ENCODE measurements at regions not wholly inside any gene's neighbourhood (a gene's known extent, or its start where the extent isn't known, plus 50 kb on each side); places are given as distances from the start of the nearest gene placed in this dataset.

DNA sequence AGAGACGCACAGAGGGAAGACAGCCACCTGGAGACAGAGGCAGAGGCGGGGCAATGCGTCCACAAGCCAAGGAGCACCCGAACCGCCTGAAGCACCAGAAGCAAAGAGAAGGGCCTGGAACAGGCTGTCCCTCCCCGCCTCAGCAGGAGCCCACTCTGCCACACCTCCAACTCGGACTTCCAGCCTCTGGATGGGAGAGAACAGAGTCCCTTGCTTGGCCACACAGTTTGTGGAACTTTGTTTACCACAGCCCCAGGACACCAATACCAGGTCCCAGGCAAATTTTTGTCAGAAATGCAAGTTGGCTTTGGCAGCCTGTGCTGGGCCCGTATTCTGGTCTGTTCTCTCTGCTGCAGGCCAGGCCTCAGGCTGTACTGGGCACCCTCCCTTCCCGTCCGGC lies 87.5 kb upstream of the RPS6KA2 start:
- H3K27ac Mint-ChIP-seq, result no peak overlapping the region
- CTCF ChIA-PET, result no interaction called here
- intact Hi-C loops (cut with micrococcal nuclease), result no loop called here

DNA sequence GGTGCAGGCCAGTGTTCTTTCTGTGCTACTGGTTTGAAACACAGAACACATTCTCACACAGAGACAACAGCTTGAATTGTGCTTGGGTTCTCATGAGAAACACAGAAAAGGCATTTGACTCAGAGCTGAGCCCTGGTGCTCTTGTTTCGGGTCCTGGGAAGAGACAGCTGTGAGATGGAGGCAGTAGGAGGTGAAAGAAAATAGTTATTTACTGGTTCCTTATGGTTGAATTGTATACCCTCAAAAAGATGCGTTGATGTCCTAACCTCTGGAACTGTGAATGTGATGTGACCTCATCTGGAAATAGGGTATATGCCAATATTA lies 87.1 kb upstream of the RPS6KA2 start:
- H3K27me3 Mint-ChIP-seq, result peaks cover 0 to 8% (median 0%) of the 10 kb centered on the region in 5 donors
- H3K4me1 Mint-ChIP-seq, result no peaks in the 10 kb centered on the region
- POLR2A ChIA-PET, result no interaction called here
- intact Hi-C loops (cut with micrococcal nuclease), result no loop called here
- ATAC-seq, result no peak
- CTCF ChIA-PET, result no interaction called here
- Histone ChIP-seq H3K27ac (ENCODE audit: low read depth, low read length) (no peak overlapping the region), H3K9me3 (ENCODE audit: control insufficient read depth in 2 of 3, low read length in 3 of 3) (peaks cover 0 to 6% (median 0%) of the 10 kb centered on the region in 3 experiments), H3K4me3 (ENCODE audit: low read length) (no peak overlapping the region), H3K4me1 (ENCODE audit: control insufficient read depth in 2 of 2, insufficient read depth in 2 of 2, low read length in 2 of 2) (no peaks in the 10 kb centered on the region), H3K27me3 (ENCODE audit: control insufficient read depth in 2 of 2, insufficient read depth in 2 of 2, low read length in 2 of 2) (no peaks in the 10 kb centered on the region), H3K36me3 (ENCODE audit: control insufficient read depth in 2 of 3, insufficient read depth in 3 of 3, low read length in 3 of 3) (no peaks in the 10 kb centered on the region)
- peaks cover 0 to 8% (median 3%) of the 10 kb centered on the region in 5 donors for H3K36me3 Mint-ChIP-seq
- H3K27ac Mint-ChIP-seq, result no peak overlapping the region
- no peak for DNase-seq
- no peak overlapping the region for H3K4me3 Mint-ChIP-seq
- H3K9me3 Mint-ChIP-seq, result peaks cover 0 to 24% (median 14%) of the 10 kb centered on the region in 11 donors

More for the DNA sequence above, 87.5 kb upstream of the RPS6KA2 start:
- H3K4me1 ChIP-seq (ENCODE audit: control insufficient read depth in 2 of 2, insufficient read depth in 2 of 2, low read length in 2 of 2), result no peaks in the 10 kb centered on the region
- POLR2A ChIA-PET, result no interaction called here
- Mint-ChIP-seq H3K4me1 (no peaks in the 10 kb centered on the region), H3K27me3 (peaks cover 0 to 8% (median 0%) of the 10 kb centered on the region in 5 donors), H3K4me3 (no peak overlapping the region), H3K36me3 (peaks cover 0 to 8% (median 3%) of the 10 kb centered on the region in 5 donors), H3K9me3 (peaks cover 0 to 24% (median 14%) of the 10 kb centered on the region in 11 donors)
- no peaks in the 10 kb centered on the region for H3K27me3 ChIP-seq (ENCODE audit: control insufficient read depth in 2 of 2, insufficient read depth in 2 of 2, low read length in 2 of 2)
- H3K4me3 ChIP-seq (ENCODE audit: low read length), result no peak overlapping the region
- no peak for DNase-seq
- no peaks in the 10 kb centered on the region for H3K36me3 ChIP-seq (ENCODE audit: control insufficient read depth in 2 of 3, insufficient read depth in 3 of 3, low read length in 3 of 3)
- H3K9me3 ChIP-seq (ENCODE audit: control insufficient read depth in 2 of 3, low read length in 3 of 3), result peaks cover 0 to 6% (median 0%) of the 10 kb centered on the region in 3 experiments
- H3K27ac ChIP-seq (ENCODE audit: low read depth, low read length), result no peak overlapping the region
- no peak for ATAC-seq

DNA sequence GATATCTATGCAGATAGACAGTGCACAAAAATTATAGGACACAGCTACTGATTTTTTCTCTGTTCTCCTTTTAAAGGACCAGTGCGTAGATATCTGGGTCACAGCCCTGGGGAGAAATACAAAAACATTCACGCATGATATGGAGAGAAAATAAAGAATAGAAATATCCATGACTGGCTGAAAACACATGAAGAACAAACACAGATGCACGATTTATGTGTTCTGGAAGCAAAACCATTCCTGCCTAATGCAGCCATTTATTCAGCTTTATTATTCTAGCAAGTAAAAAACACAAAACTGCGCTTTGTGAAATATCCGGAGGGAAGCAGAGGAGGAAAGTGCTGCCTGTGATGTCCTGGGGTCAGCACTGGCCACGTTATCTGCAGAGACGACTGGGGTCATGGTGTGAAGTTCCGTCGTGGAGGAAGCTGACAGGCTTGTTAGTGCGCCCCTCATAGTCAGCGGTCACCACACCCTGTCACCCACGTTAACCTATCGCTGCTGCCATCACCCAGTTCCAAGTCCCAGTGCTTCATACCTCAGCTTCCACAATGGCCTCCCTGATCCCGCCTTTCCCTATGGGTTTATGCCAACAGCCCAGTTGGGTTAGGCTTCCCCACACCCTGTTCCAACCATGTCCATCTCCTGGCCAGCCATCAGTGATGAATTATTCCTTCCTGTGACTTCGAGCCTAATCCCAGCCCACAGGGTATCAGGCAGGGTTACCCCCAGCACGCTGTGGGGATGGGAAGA lies 86.6 kb upstream of the RPS6KA2 start:
- H3K36me3 Mint-ChIP-seq, result peaks cover 0 to 8% (median 3%) of the 10 kb centered on the region in 5 donors
- H3K36me3 ChIP-seq (ENCODE audit: control insufficient read depth in 2 of 3, insufficient read depth in 3 of 3, low read length in 3 of 3), result no peaks in the 10 kb centered on the region
- CTCF ChIA-PET, result no interaction called here
- H3K9me3 Mint-ChIP-seq, result peaks cover 0 to 24% (median 14%) of the 10 kb centered on the region in 11 donors
- H3K27ac Mint-ChIP-seq, result no peak overlapping the region
- ATAC-seq (no peak), DNase-seq (no peak)
- H3K4me1 ChIP-seq (ENCODE audit: control insufficient read depth in 2 of 2, insufficient read depth in 2 of 2, low read length in 2 of 2), result no peaks in the 10 kb centered on the region
- H3K4me1 Mint-ChIP-seq, result no peaks in the 10 kb centered on the region
- POLR2A ChIA-PET, result interaction anchor here (0.6 kb wide), 2 partner anchors 55 to 1102 kb away, joined by 3 to 4 read pairs; no protein-coding TSS in a partner anchor
- H3K27me3 Mint-ChIP-seq, result peaks cover 0 to 8% (median 0%) of the 10 kb centered on the region in 5 donors
- no peak overlapping the region for H3K4me3 ChIP-seq (ENCODE audit: low read length)
- peaks cover 0 to 6% (median 0%) of the 10 kb centered on the region in 3 experiments for H3K9me3 ChIP-seq (ENCODE audit: control insufficient read depth in 2 of 3, low read length in 3 of 3)
- no peak overlapping the region for H3K4me3 Mint-ChIP-seq
- no peak overlapping the region for H3K27ac ChIP-seq (ENCODE audit: low read depth, low read length)
- H3K27me3 ChIP-seq (ENCODE audit: control insufficient read depth in 2 of 2, insufficient read depth in 2 of 2, low read length in 2 of 2), result no peaks in the 10 kb centered on the region
- intact Hi-C loops (cut with micrococcal nuclease), result no loop called here

DNA sequence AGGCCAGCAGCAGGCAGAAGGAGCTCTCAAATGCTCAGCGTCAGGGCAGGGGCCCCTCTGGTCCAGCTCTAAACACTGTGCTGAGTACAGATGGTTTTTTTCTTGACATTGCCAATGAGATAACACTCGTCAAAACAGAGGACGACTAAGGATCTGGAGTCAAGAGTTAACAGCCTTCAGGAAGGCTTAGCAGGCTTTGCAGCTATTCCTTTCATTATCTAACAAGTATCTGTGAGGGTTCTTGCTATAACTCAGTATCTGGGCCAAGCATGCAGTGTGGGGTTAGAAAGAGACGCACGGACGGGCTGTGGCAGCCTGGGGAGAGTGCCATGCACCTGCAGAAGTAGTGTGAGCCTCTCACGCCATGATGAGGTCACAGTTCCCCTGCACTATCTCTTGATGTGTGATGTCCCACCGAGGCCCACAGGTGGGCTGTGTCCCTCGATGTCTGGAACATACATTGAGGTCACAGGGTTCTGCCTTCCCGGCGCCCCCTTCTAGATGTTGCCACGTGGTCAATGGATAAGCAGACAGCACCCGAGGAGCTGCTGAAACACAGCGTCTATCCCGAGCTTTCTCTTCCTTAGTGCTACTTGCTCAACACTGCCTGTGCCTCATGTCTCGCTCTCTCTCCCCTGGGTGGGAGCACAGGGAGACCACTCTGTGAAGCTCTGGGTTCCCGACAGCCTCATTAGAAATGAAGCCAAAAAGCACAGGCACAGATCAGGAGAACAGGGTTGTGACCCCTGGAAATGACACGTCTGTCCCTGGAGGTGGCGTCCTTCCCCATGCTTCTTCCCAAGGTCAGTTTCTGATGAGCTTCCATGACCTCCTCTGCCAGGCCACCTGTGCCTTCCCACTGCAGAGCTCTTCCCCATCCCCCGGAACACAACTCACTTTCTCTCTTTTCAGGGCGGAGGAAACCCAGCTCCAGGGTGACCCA lies 85.5 kb upstream of the RPS6KA2 start:
- POLR2A ChIA-PET, result interaction anchor here (0.6 kb wide), 2 partner anchors 54 to 1103 kb away, joined by 3 to 4 read pairs; no protein-coding TSS in a partner anchor
- Histone ChIP-seq H3K4me1 (ENCODE audit: control insufficient read depth in 2 of 2, insufficient read depth in 2 of 2, low read length in 2 of 2) (no peaks in the 10 kb centered on the region), H3K9me3 (ENCODE audit: control insufficient read depth in 2 of 3, low read length in 3 of 3) (peaks cover 0 to 6% (median 0%) of the 10 kb centered on the region in 3 experiments), H3K27ac (ENCODE audit: low read depth, low read length) (no peak overlapping the region), H3K4me3 (ENCODE audit: low read length) (no peak overlapping the region), H3K36me3 (ENCODE audit: control insufficient read depth in 2 of 3, insufficient read depth in 3 of 3, low read length in 3 of 3) (no peaks in the 10 kb centered on the region), H3K27me3 (ENCODE audit: control insufficient read depth in 2 of 2, insufficient read depth in 2 of 2, low read length in 2 of 2) (no peaks in the 10 kb centered on the region)
- Mint-ChIP-seq H3K36me3 (peaks cover 0 to 8% (median 3%) of the 10 kb centered on the region in 5 donors), H3K4me3 (no peak overlapping the region), H3K4me1 (no peaks in the 10 kb centered on the region), H3K27ac (no peak overlapping the region), H3K27me3 (peaks cover 0 to 8% (median 0%) of the 10 kb centered on the region in 5 donors), H3K9me3 (peaks cover 0 to 24% (median 14%) of the 10 kb centered on the region in 11 donors)
- DNase-seq, result no peak
- intact Hi-C loops (cut with micrococcal nuclease), result no loop called here
- CTCF ChIA-PET, result no interaction called here
- ATAC-seq, result no peak

DNA sequence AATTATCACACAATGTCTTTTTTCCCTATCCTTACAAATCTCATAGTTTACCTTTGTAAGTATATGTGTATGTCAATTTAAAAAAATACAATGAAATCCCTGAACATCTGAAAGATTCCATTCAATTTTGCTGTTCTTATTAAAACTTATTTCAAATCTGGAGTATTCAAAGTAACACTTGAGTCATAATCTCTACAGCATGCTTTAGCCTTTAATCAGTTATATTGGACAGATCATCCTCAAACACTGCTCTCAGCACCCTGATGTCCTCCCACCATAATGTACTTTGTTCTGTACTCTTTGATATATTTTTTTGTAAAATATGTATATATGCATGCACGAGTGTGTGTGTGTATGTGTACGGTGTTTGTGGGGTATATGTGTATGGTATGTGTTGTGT lies 83.0 kb upstream of the RPS6KA2 start:
- H3K9me3 ChIP-seq (ENCODE audit: control insufficient read depth in 2 of 3, low read length in 3 of 3), result peaks cover 0 to 6% (median 0%) of the 10 kb centered on the region in 3 experiments
- Mint-ChIP-seq H3K9me3 (peaks cover 0 to 24% (median 14%) of the 10 kb centered on the region in 11 donors), H3K4me1 (peaks cover 0 to 6% (median 0%) of the 10 kb centered on the region in 7 donors), H3K27me3 (peaks cover 4 to 9% (median 5%) of the 10 kb centered on the region in 5 donors), H3K27ac (no peak overlapping the region), H3K4me3 (no peak overlapping the region), H3K36me3 (peaks cover 0 to 8% (median 3%) of the 10 kb centered on the region in 5 donors)
- CTCF ChIA-PET, result no interaction called here
- POLR2A ChIA-PET, result no interaction called here
- no peaks in the 10 kb centered on the region for H3K36me3 ChIP-seq (ENCODE audit: control insufficient read depth in 2 of 3, insufficient read depth in 3 of 3, low read length in 3 of 3)
- intact Hi-C loops (cut with micrococcal nuclease), result no loop called here
- no peaks in the 10 kb centered on the region for H3K4me1 ChIP-seq (ENCODE audit: control insufficient read depth in 2 of 2, insufficient read depth in 2 of 2, low read length in 2 of 2)
- no peak overlapping the region for H3K27ac ChIP-seq (ENCODE audit: low read depth, low read length)
- H3K27me3 ChIP-seq (ENCODE audit: control insufficient read depth in 2 of 2, insufficient read depth in 2 of 2, low read length in 2 of 2), result no peaks in the 10 kb centered on the region
- no peak overlapping the region for H3K4me3 ChIP-seq (ENCODE audit: low read length)
- DNase-seq, result no peak
- no peak for ATAC-seq

DNA sequence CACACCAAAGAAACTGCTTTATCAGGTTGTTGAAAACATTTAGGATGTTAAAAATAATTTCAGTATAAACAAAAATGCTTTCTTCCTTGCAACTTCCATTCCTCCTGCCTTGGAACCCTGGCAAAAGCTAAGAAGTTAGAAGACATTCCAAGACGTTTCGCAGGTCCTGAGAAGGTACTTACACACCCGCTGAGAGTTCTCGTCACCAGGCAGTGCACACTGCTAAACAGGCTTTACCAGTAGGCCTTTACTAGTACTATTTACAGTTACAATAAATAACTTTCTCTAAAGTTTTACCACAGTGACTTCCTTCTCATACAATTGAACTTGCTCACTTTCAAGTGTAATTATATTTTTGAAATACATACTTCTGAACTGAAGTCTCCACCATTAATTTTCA lies 81.4 kb upstream of the RPS6KA2 start:
- Histone ChIP-seq H3K36me3 (ENCODE audit: control insufficient read depth in 2 of 3, insufficient read depth in 3 of 3, low read length in 3 of 3) (no peaks in the 10 kb centered on the region), H3K27ac (ENCODE audit: low read depth, low read length) (no peak overlapping the region), H3K4me1 (ENCODE audit: control insufficient read depth in 2 of 2, insufficient read depth in 2 of 2, low read length in 2 of 2) (no peaks in the 10 kb centered on the region), H3K9me3 (ENCODE audit: control insufficient read depth in 2 of 3, low read length in 3 of 3) (peaks cover 0 to 6% (median 0%) of the 10 kb centered on the region in 3 experiments), H3K4me3 (ENCODE audit: low read length) (no peak overlapping the region), H3K27me3 (ENCODE audit: control insufficient read depth in 2 of 2, insufficient read depth in 2 of 2, low read length in 2 of 2) (no peaks in the 10 kb centered on the region)
- H3K27ac Mint-ChIP-seq, result no peak overlapping the region
- no peak overlapping the region for H3K4me3 Mint-ChIP-seq
- H3K36me3 Mint-ChIP-seq, result peaks cover 0 to 8% (median 3%) of the 10 kb centered on the region in 5 donors
- no peak for DNase-seq
- peaks cover 0 to 6% (median 0%) of the 10 kb centered on the region in 7 donors for H3K4me1 Mint-ChIP-seq
- no peak for ATAC-seq
- intact Hi-C loops (cut with micrococcal nuclease), result no loop called here
- CTCF ChIA-PET, result no interaction called here
- POLR2A ChIA-PET, result no interaction called here
- H3K27me3 Mint-ChIP-seq, result peaks cover 4 to 10% (median 9%) of the 10 kb centered on the region in 5 donors
- peaks cover 0 to 24% (median 14%) of the 10 kb centered on the region in 11 donors for H3K9me3 Mint-ChIP-seq
